H1 (cell line): ENCODE measurements at regions not wholly inside any gene's neighbourhood (a gene's known extent, or its start where the extent isn't known, plus 50 kb on each side); places are given as distances from the start of the nearest gene placed in this dataset.

Experiments
- CTCF ChIA-PET: fragments of 300-600 bp; sonication (Branson Sonifier 250); formaldehyde crosslinking; loops from one replicate; lab custom pipeline; 2021; ENCODE audit not compliant: partially characterized antibody; lab: Charles Lee
- POLR2A ChIA-PET: fragments of 300-600 bp; sonication (Branson Sonifier 250); formaldehyde crosslinking; loops from one replicate; lab custom pipeline; 2021; ENCODE audit warnings: inconsistent platforms; ENCODE audit not compliant: partially characterized antibody; lab: Charles Lee
- DNase-seq, 2 experiments: peaks; one replicate each; pipeline versions ENCODE4 v3.0.0 to v3.0.0-alpha.2; 2010 to 2022; ENCODE audit warnings: low spot score in 2 of 2, low read depth in 1 of 2, mixed read lengths in 1 of 2
- FAIRE-seq: peaks from 2 replicates; lab custom pipeline; 2011; peaks lifted over from hg19 to GRCh38; lab: Jason Lieb, UNC
- H2AFZ ChIP-seq: 2 replicates; pipeline ENCODE4 v1.8.1; 2012; ENCODE audit warnings: low read length, inconsistent platforms
- H2AK5ac ChIP-seq: 2 replicates; pipeline ENCODE4 v1.6.1; 2013; ENCODE audit warnings: low read depth, low read length
- H2BK120ac ChIP-seq: replicated peaks from 2 replicates; pipeline ENCODE3; 2013; ENCODE audit warnings: low read depth, low read length, inconsistent platforms
- H2BK12ac ChIP-seq: 2 replicates; pipeline ENCODE4 v1.6.1; 2013; ENCODE audit warnings: low read depth, low read length
- H2BK15ac ChIP-seq: 2 replicates; pipeline ENCODE4 v1.6.1; 2013; ENCODE audit warnings: low read length
- H2BK20ac ChIP-seq: 2 replicates; pipeline ENCODE4 v1.6.1; 2013; ENCODE audit warnings: low read length
- H2BK5ac ChIP-seq: 2 replicates; pipeline ENCODE4 v1.6.1; 2013; ENCODE audit warnings: low read depth, low read length
- H3K14ac ChIP-seq: 2 replicates; pipeline ENCODE4 v1.6.1; 2013; ENCODE audit warnings: inconsistent platforms; ENCODE audit not compliant: insufficient read length
- H3K18ac ChIP-seq: 2 replicates; pipeline ENCODE4 v1.6.1; 2013; ENCODE audit warnings: low read length; ENCODE audit errors: extremely low read depth
- H3K23ac ChIP-seq: 2 replicates; pipeline ENCODE4 v1.6.1; 2013; ENCODE audit warnings: inconsistent platforms; ENCODE audit not compliant: insufficient read length
- H3K23me2 ChIP-seq: 2 replicates; pipeline ENCODE4 v1.6.1; 2013; ENCODE audit warnings: low read depth, low read length
- H3K27ac ChIP-seq: 2 replicates; pipeline ENCODE4 v1.6.1; 2011; ENCODE audit warnings: low read depth, low read length, inconsistent platforms
- H3K27me3 ChIP-seq, 4 experiments: replicated peaks in 1 of 4; 1 replicate in 1 of 4; 2 replicates in 3 of 4; pipeline versions ENCODE4 v1.6.1 to v1.8.1; 2011 to 2013; ENCODE audit warnings: low read length in 3 of 4, mild to moderate bottlenecking in 3 of 4, inconsistent platforms in 2 of 4, mixed read lengths in 2 of 4, moderate library complexity in 1 of 4; ENCODE audit not compliant: control insufficient read depth in 3 of 4, insufficient read depth in 3 of 4; ENCODE audit errors: extremely low read depth in 1 of 4
- H3K36me3 ChIP-seq, 4 experiments: 2 replicates each; pipeline versions ENCODE4 v1.6.1 to v1.8.1; 2011 to 2013; ENCODE audit warnings: mild to moderate bottlenecking in 4 of 4, low read length in 3 of 4, moderate library complexity in 2 of 4, control low read depth in 1 of 4, inconsistent platforms in 1 of 4; ENCODE audit not compliant: insufficient read depth in 4 of 4, control insufficient read depth in 2 of 4
- H3K4ac ChIP-seq: replicated peaks from 2 replicates; pipeline ENCODE3; 2013; ENCODE audit warnings: low read length, low read depth, mixed read lengths, inconsistent platforms; ENCODE audit not compliant: insufficient read length
- H3K4me1 ChIP-seq, 4 experiments: replicated peaks in 1 of 4; 1 replicate in 1 of 4; 2 replicates in 3 of 4; pipeline versions ENCODE4 v1.6.1 to v1.8.1; 2011 to 2013; ENCODE audit warnings: low read length in 3 of 4, inconsistent platforms in 2 of 4, mixed read lengths in 1 of 4; ENCODE audit not compliant: insufficient read depth in 4 of 4, control insufficient read depth in 3 of 4
- H3K4me2 ChIP-seq, 2 experiments: 2 replicates each; pipeline versions ENCODE4 v1.6.1 to v1.8.1; 2011 to 2013; ENCODE audit warnings: low read depth in 2 of 2, low read length in 2 of 2, control low read depth in 1 of 2, inconsistent platforms in 1 of 2, mild to moderate bottlenecking in 1 of 2; ENCODE audit not compliant: insufficient read depth in 1 of 2
- H3K4me3 ChIP-seq, 4 experiments: fragments of 200-600, 300-600 bp in 1 of 4; sonication (generic), shearing (Covaris generic), sonication (Bioruptor Twin) in 1 of 4; 2 replicates each; pipeline versions ENCODE4 v1.5.1 to v1.8.1; 2011 to 2016; ENCODE audit warnings: low read length in 4 of 4, low read depth in 3 of 4, control low read depth in 2 of 4, inconsistent platforms in 2 of 4, mild to moderate bottlenecking in 2 of 4, mixed read lengths in 1 of 4, moderate library complexity in 1 of 4; ENCODE audit not compliant: insufficient read depth in 2 of 4; ENCODE audit errors: extremely low read depth in 1 of 4
- H3K56ac ChIP-seq: replicated peaks from 2 replicates; pipeline ENCODE3; 2013; ENCODE audit warnings: low read depth, mild to moderate bottlenecking, mixed read lengths, low read length, inconsistent platforms; ENCODE audit not compliant: insufficient read length
- H3K79me1 ChIP-seq: 2 replicates; pipeline ENCODE4 v1.6.1; 2013; ENCODE audit warnings: low read depth, low read length, control low read depth
- H3K79me2 ChIP-seq, 2 experiments: 2 replicates each; pipeline versions ENCODE4 v1.6.1 to v1.8.1; 2012 to 2013; ENCODE audit warnings: low read length in 2 of 2, mild to moderate bottlenecking in 2 of 2, inconsistent platforms in 1 of 2; ENCODE audit not compliant: insufficient read depth in 2 of 2, control insufficient read depth in 1 of 2
- H3K9ac ChIP-seq, 4 experiments: replicated peaks in 1 of 4; 1 replicate in 1 of 4; 2 replicates in 3 of 4; pipeline versions ENCODE4 v1.6.1 to v1.8.1; 2011 to 2013; ENCODE audit warnings: low read depth in 3 of 4, low read length in 3 of 4, control low read depth in 2 of 4, mild to moderate bottlenecking in 2 of 4, moderate library complexity in 2 of 4, inconsistent platforms in 1 of 4; ENCODE audit errors: extremely low read depth in 1 of 4
- H3K9me3 ChIP-seq, 2 experiments: 2 replicates each; pipeline versions ENCODE4 v1.6.1 to v1.8.1; 2012 to 2013; ENCODE audit warnings: mild to moderate bottlenecking in 2 of 2, moderate library complexity in 2 of 2, control low read depth in 1 of 2, inconsistent platforms in 1 of 2, low read depth in 1 of 2, low read length in 1 of 2, mixed read lengths in 1 of 2; ENCODE audit not compliant: insufficient read depth in 2 of 2
- H4K20me1 ChIP-seq, 2 experiments: replicated peaks in 1 of 2; 2 replicates each; pipeline versions ENCODE3 to v1.8.1; 2011 to 2013; ENCODE audit warnings: inconsistent platforms in 2 of 2, low read length in 2 of 2, mild to moderate bottlenecking in 1 of 2; ENCODE audit not compliant: insufficient read depth in 2 of 2, control insufficient read depth in 1 of 2
- H4K5ac ChIP-seq: 2 replicates; pipeline ENCODE4 v1.6.1; 2013; ENCODE audit warnings: low read length, low read depth, mixed read lengths, inconsistent platforms; ENCODE audit not compliant: insufficient read length
- H4K8ac ChIP-seq: 2 replicates; pipeline ENCODE4 v1.8.0; 2013; ENCODE audit warnings: mild to moderate bottlenecking, moderate library complexity, low read length, inconsistent platforms; ENCODE audit not compliant: insufficient read depth; ENCODE audit errors: extremely low read depth
- H4K91ac ChIP-seq: replicated peaks from 2 replicates; pipeline ENCODE3; 2013; ENCODE audit warnings: low read length, mixed read lengths, inconsistent platforms; ENCODE audit not compliant: insufficient read length
- CHD1 ChIP-seq: IDR thresholded peaks from 2 replicates; pipeline ENCODE4 v1.6.1; 2012; ENCODE audit warnings: low read depth, low read length, improper control_type of control experiment
- EZH2 ChIP-seq: fragments of 200-600 bp; sonication (generic); IDR thresholded peaks from 2 replicates; pipeline ENCODE4 v1.7.1; 2012; ENCODE audit warnings: low read depth, mild to moderate bottlenecking, moderate library complexity, low read length, inconsistent platforms; ENCODE audit not compliant: severe bottlenecking
- FOSL1 ChIP-seq: IDR thresholded peaks from 2 replicates; pipeline ENCODE4 v1.6.1; 2011; ENCODE audit warnings: mild to moderate bottlenecking, low read depth, low read length, moderate library complexity; ENCODE audit not compliant: insufficient read depth
- GABPA ChIP-seq: IDR thresholded peaks from 2 replicates; pipeline ENCODE4 v1.6.1; 2011; ENCODE audit warnings: mild to moderate bottlenecking, low read length, moderate library complexity, borderline replicate concordance; ENCODE audit not compliant: insufficient read depth
- JUN ChIP-seq: IDR thresholded peaks from 2 replicates; pipeline ENCODE4 v1.6.1; 2011; ENCODE audit warnings: low read depth, mild to moderate bottlenecking, improper control_type of control experiment, low read length
- RBBP5 ChIP-seq: IDR thresholded peaks from 2 replicates; pipeline ENCODE4 v1.7.1; 2012; ENCODE audit warnings: low read depth, mild to moderate bottlenecking, inconsistent platforms, low read length, moderate library complexity, borderline replicate concordance
- WGBS, 2 experiments: shearing (Covaris generic) in 1 of 2; methylation state at CpG; one replicate each; pipeline versions ENCODE4 v1.1.6 to v1.1.7; 2013 to 2015; ENCODE audit warnings: low lambda C conversion rate in 2 of 2, mixed read lengths in 2 of 2, inconsistent platforms in 1 of 2, low coverage in 1 of 2, missing lambda C conversion rate in 1 of 2; ENCODE audit not compliant: insufficient replicate concordance in 2 of 2, insufficient coverage in 1 of 2, insufficient read length in 1 of 2; ENCODE audit errors: extremely low coverage in 1 of 2, missing lambda C conversion rate in 1 of 2; 5-methylcytosine and 5-hydroxymethylcytosine counted together

DNA sequence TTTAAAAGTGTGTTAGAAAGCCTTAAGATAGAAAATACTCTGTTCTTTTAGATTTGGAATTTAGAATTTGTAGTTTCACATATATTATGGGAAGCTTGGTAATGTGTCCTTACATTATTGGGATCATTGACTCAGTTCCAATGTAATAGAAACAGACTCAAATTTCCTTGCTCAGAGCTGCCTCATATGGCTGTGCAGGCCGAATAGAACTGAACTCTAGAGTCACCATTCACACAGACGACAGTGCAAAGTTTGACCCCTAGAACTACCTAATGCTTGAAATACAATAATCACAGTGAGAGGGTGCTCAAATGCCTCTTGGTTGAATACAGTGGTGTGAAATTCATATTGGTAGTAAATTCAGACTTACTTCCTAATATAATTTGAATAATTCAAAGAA, 482.7 kb upstream of the CITED2 start:
- CTCF ChIA-PET: interaction anchor here (3.9 kb wide), 1 partner anchor 24 kb away, joined by 16 read pairs; no protein-coding TSS in a partner anchor

More for the DNA sequence above, 482.7 kb upstream of the CITED2 start:
- no peaks in the 10 kb centered on the region for H3K79me1 ChIP-seq
- no peak overlapping the region for H2BK5ac ChIP-seq
- H2AFZ ChIP-seq: no peak overlapping the region
- H3K79me2 ChIP-seq: no peaks in the 10 kb centered on the region
- no peak overlapping the region for H2BK12ac ChIP-seq
- no peak overlapping the region for H3K4ac ChIP-seq
- no peak overlapping the region for H3K4me2 ChIP-seq
- H3K27ac ChIP-seq: no peak overlapping the region
- H3K9me3 ChIP-seq: no peaks in the 10 kb centered on the region
- H3K36me3 ChIP-seq: no peaks in the 10 kb centered on the region
- no peak overlapping the region for H3K18ac ChIP-seq
- no peak overlapping the region for H4K5ac ChIP-seq
- H2AK5ac ChIP-seq: no peak overlapping the region
- no peaks in the 10 kb centered on the region; a peak in 1 of 7 replicates for H3K4me1 ChIP-seq
- H3K23me2 ChIP-seq: no peaks in the 10 kb centered on the region
- TF ChIP-seq EZH2 (no peak), RBBP5 (no peak), JUN (no peak), CHD1 (no peak), GABPA (no peak), FOSL1 (no peak)
- TF ChIP-seq, all 59 proteins: peak for 0
- Histone ChIP-seq H3K56ac (no peak overlapping the region), H4K20me1 (no peaks in the 10 kb centered on the region), H4K91ac (no peak overlapping the region), H2BK20ac (no peak overlapping the region), H3K4me3 (no peak overlapping the region), H4K8ac (no peak overlapping the region), H2BK120ac (no peak overlapping the region), H2BK15ac (no peak overlapping the region), H3K14ac (no peak overlapping the region), H3K9ac (no peak overlapping the region), H3K23ac (no peak overlapping the region), H3K27me3 (peaks cover 0 to 1% (median 0%) of the 10 kb centered on the region in 4 experiments; a peak in 1 of 7 replicates)
- FAIRE-seq (no peak), DNase-seq (no peak)
- POLR2A ChIA-PET: no interaction called here
- WGBS, 2 experiments: 87% methylated on average over 2 of the region's 2 CpGs; no CpG with 5 or more reads in 1 of the 2 experiments
